ENCODE measurements at regions not wholly inside any gene's neighbourhood (a gene's known extent, or its start where the extent isn't known, plus 50 kb on each side); places are given as distances from the start of the nearest gene placed in this dataset.
"Not testable (repeated sequence)": the region's sequence is repeated elsewhere in the genome, so short reads cannot be mapped to it uniquely, and the experiment has no call there.

- CTCF ChIA-PET, result interaction anchor here (0.7 to 1.2 kb wide), 2 partner anchors 372 to 405 kb away, joined by 3 read pairs; no protein-coding TSS in a partner anchor
- not testable (repeated sequence) for H3K36me3 ChIP-seq (ENCODE audit: control insufficient read depth in 2 of 2, insufficient read depth in 1 of 2, low read length in 2 of 2); H3K4me3 ChIP-seq (ENCODE audit: low read depth, low read length)
Measured at GRCh38 chr6:150789906-150790305, 75.6 kb upstream of the MTHFD1L start.

GRCh38 chr6:150791717-150792116, 73.8 kb upstream of the MTHFD1L start:
- H3K36me3 ChIP-seq (ENCODE audit: control insufficient read depth in 2 of 2, insufficient read depth in 1 of 2, low read length in 2 of 2), result peaks cover 0 to 6% of the 10 kb centered on the region in 2 experiments; a peak in 1 of 3 replicates

More at GRCh38 chr6:150789906-150790305, 75.6 kb upstream of the MTHFD1L start:
- H3K27ac ChIP-seq (ENCODE audit: extremely low read depth, low read depth, low read length); H3K9me3 ChIP-seq (ENCODE audit: control insufficient read depth, insufficient read depth, low read depth, low read length); H3K4me1 ChIP-seq (ENCODE audit: control insufficient read depth, insufficient read depth, low read length): not testable (repeated sequence)
- POLR2A ChIA-PET, result interaction anchor here (0.6 kb wide), 1 partner anchor 106 kb away, joined by 4 read pairs; no protein-coding TSS in a partner anchor

More at GRCh38 chr6:150791717-150792116, 73.8 kb upstream of the MTHFD1L start:
- no peaks in the 10 kb centered on the region for H3K4me1 ChIP-seq (ENCODE audit: control insufficient read depth, insufficient read depth, low read length)
- no peak overlapping the region for H3K27ac ChIP-seq (ENCODE audit: extremely low read depth, low read depth, low read length)
- POLR2A ChIA-PET, result no interaction called here
- CTCF ChIA-PET, result interaction anchor here (0.7 to 1.1 kb wide), 2 partner anchors 23 to 105 kb away, joined by 3 to 5 read pairs; no protein-coding TSS in a partner anchor
- H3K9me3 ChIP-seq (ENCODE audit: control insufficient read depth, insufficient read depth, low read depth, low read length), result no peaks in the 10 kb centered on the region
- no peak overlapping the region for H3K4me3 ChIP-seq (ENCODE audit: low read depth, low read length)
- no peak for TF ChIP-seq TSHZ1 (tag by site-specific recombination; IDR thresholded peaks at IDR 0.05; ENCODE audit: borderline replicate concordance)
- TF ChIP-seq ZSCAN18 (tag by site-specific recombination; IDR thresholded peaks at IDR 0.05), result no peak
- no peak for TF ChIP-seq ZNF548 (tag by site-specific recombination; IDR thresholded peaks at IDR 0.05)
- TF ChIP-seq ZFP37 (tag by site-specific recombination; IDR thresholded peaks at IDR 0.05), result no peak
- TF ChIP-seq ZNF292 (tag by site-specific recombination; IDR thresholded peaks at IDR 0.05; ENCODE audit: borderline replicate concordance, low read depth), result no peak
- TF ChIP-seq HOXD13 (CRISPR knock-in tag; IDR thresholded peaks at IDR 0.05; ENCODE audit: borderline replicate concordance), result no peak
- no peak for TF ChIP-seq YY2 (tag by site-specific recombination; IDR thresholded peaks at IDR 0.05)
- TF ChIP-seq ZNF280C (tag by site-specific recombination; IDR thresholded peaks at IDR 0.05), result no peak
- TF ChIP-seq ZNF174 (tag by site-specific recombination; IDR thresholded peaks at IDR 0.05), result no peak
